Endothelial cell of umbilical vein (primary cell): ENCODE measurements at regions not wholly inside any gene's neighbourhood (a gene's known extent, or its start where the extent isn't known, plus 50 kb on each side); places are given as distances from the start of the nearest gene placed in this dataset.

Experiments
- BruUV-seq: library from RNA; stranded (reverse); fragments of 400-500 nt; replicated peaks from 2 replicates; lab custom pipeline; 2021; lab: Mats Ljungman, UMichigan
- CTCF ChIA-PET: fragments of 300-600, 350-600 bp; sonication (Branson Sonifier 250); formaldehyde crosslinking; loops from one replicate; lab custom pipeline; 2021; ENCODE audit warnings: antibody characterized with exemption, inconsistent platforms; lab: Charles Lee
- POLR2A ChIA-PET: fragments of 300-600, 350-600 bp; sonication (Branson Sonifier 250); formaldehyde crosslinking; loops from one replicate; lab custom pipeline; 2021; ENCODE audit warnings: antibody characterized with exemption, inconsistent platforms; lab: Charles Lee
- DNase-seq: peaks from one replicate; pipeline ENCODE4 v3.0.0-alpha.2; 2011; ENCODE audit warnings: low read depth, low spot score
- FAIRE-seq: peaks from 2 replicates; lab custom pipeline; 2011; peaks lifted over from hg19 to GRCh38; lab: Jason Lieb, UNC
- H2AFZ ChIP-seq: 2 replicates; pipeline ENCODE4 v1.6.0; 2012; ENCODE audit warnings: low read depth, low read length, control low read depth, inconsistent platforms
- H3K27ac ChIP-seq: 2 replicates; pipeline ENCODE4 v1.5.1; 2011; ENCODE audit warnings: low read depth, mild to moderate bottlenecking, control low read depth, low read length, moderate library complexity; ENCODE audit not compliant: insufficient read depth
- H3K27me3 ChIP-seq, 2 experiments: 2 replicates each; pipeline versions ENCODE4 v1.6.0 to v1.6.1; 2011; ENCODE audit warnings: low read length in 2 of 2, mixed read lengths in 1 of 2; ENCODE audit not compliant: control insufficient read depth in 2 of 2, insufficient read depth in 2 of 2
- H3K36me3 ChIP-seq, 2 experiments: 2 replicates in 1 of 2; 3 replicates in 1 of 2; pipeline ENCODE4 v1.5.1; 2011; ENCODE audit warnings: low read length in 2 of 2, mild to moderate bottlenecking in 1 of 2, moderate library complexity in 1 of 2; ENCODE audit not compliant: control insufficient read depth in 2 of 2, insufficient read depth in 2 of 2; ENCODE audit errors: extremely low read depth in 1 of 2
- H3K4me1 ChIP-seq: 3 replicates; pipeline ENCODE4 v1.5.1; 2011; ENCODE audit warnings: mild to moderate bottlenecking, low read length; ENCODE audit not compliant: control insufficient read depth, insufficient read depth; ENCODE audit errors: extremely low read depth
- H3K4me2 ChIP-seq: 2 replicates; pipeline ENCODE4 v1.6.1; 2011; ENCODE audit warnings: low read length, control low read depth, mixed read lengths; ENCODE audit not compliant: insufficient read depth
- H3K4me3 ChIP-seq, 3 experiments: fragments of 200-600 bp in 1 of 3; sonication (generic), shearing (Covaris generic) in 1 of 3; replicated peaks in 1 of 3; 2 replicates each; pipeline ENCODE4 v1.5.1; 2011 to 2016; ENCODE audit warnings: control low read depth in 3 of 3, low read length in 3 of 3, mild to moderate bottlenecking in 2 of 3, inconsistent platforms in 1 of 3, low read depth in 1 of 3, moderate library complexity in 1 of 3; ENCODE audit not compliant: insufficient read depth in 1 of 3
- H3K79me2 ChIP-seq: 2 replicates; pipeline ENCODE4 v1.6.0; 2012; ENCODE audit warnings: low read length, inconsistent platforms; ENCODE audit not compliant: control insufficient read depth, insufficient read depth
- H3K9ac ChIP-seq: replicated peaks from 2 replicates; pipeline ENCODE3; 2011; ENCODE audit warnings: low read length, control low read depth; ENCODE audit not compliant: insufficient read depth; ENCODE audit errors: extremely low read depth
- H3K9me1 ChIP-seq: replicated peaks from 3 replicates; pipeline ENCODE4 v1.6.0; 2011; ENCODE audit warnings: mild to moderate bottlenecking, low read length; ENCODE audit not compliant: control insufficient read depth, insufficient read depth; ENCODE audit errors: extremely low read depth
- H3K9me3 ChIP-seq: replicated peaks from 2 replicates; pipeline ENCODE4 v1.5.1; 2012; ENCODE audit warnings: low read length, inconsistent platforms; ENCODE audit not compliant: control insufficient read depth, insufficient read depth
- H4K20me1 ChIP-seq: replicated peaks from 2 replicates; pipeline ENCODE3; 2011; ENCODE audit warnings: mild to moderate bottlenecking, low read length; ENCODE audit not compliant: control insufficient read depth, insufficient read depth; ENCODE audit errors: extremely low read depth
- CTCF ChIP-seq, 2 donors: IDR thresholded peaks; 1 replicate in 1 of 2; 2 replicates in 1 of 2; pipeline ENCODE4 v1.5.1; 2011; ENCODE audit warnings: low read length in 2 of 2, mild to moderate bottlenecking in 2 of 2, moderate library complexity in 2 of 2, control low read depth in 1 of 2, inconsistent platforms in 1 of 2, low read depth in 1 of 2; ENCODE audit not compliant: insufficient read depth in 1 of 2; ENCODE audit errors: extremely low read depth in 1 of 2
- EZH2 ChIP-seq: IDR thresholded peaks from 2 replicates; pipeline ENCODE4 v1.6.1; 2012; ENCODE audit warnings: borderline replicate concordance, low read depth, mild to moderate bottlenecking, moderate library complexity, low read length, inconsistent platforms; ENCODE audit not compliant: severe bottlenecking
- FOS ChIP-seq: IDR thresholded peaks from 2 replicates; pipeline ENCODE4 v1.6.1; 2011; ENCODE audit warnings: mild to moderate bottlenecking, low read length, moderate library complexity, borderline replicate concordance; ENCODE audit not compliant: insufficient read depth
- GATA2 ChIP-seq: IDR thresholded peaks from 2 replicates; pipeline ENCODE4 v1.7.0; 2011; ENCODE audit warnings: low read depth, mild to moderate bottlenecking, moderate library complexity, mixed read lengths, low read length; ENCODE audit not compliant: insufficient read length, insufficient read depth
- JUN ChIP-seq: IDR thresholded peaks from 2 replicates; pipeline ENCODE4 v1.6.1; 2011; ENCODE audit warnings: borderline replicate concordance, low read depth; ENCODE audit not compliant: insufficient read length, insufficient read depth
- MAX ChIP-seq: IDR thresholded peaks from 2 replicates; pipeline ENCODE4 v1.6.1; 2011; ENCODE audit not compliant: insufficient read depth, insufficient read length
- MYC ChIP-seq: IDR thresholded peaks from one replicate; pipeline ENCODE4 v1.6.1; 2011; ENCODE audit warnings: mild to moderate bottlenecking, low read depth, low read length
- POLR2A ChIP-seq: IDR thresholded peaks from 2 replicates; pipeline ENCODE4 v1.6.1; 2012; ENCODE audit warnings: low read depth, mild to moderate bottlenecking, control low read depth, low read length
- POLR2AphosphoS5 ChIP-seq: IDR thresholded peaks from 2 replicates; pipeline ENCODE4 v1.6.1; 2012; ENCODE audit warnings: low read depth, mild to moderate bottlenecking, control low read depth, low read length, moderate library complexity; ENCODE audit not compliant: insufficient read depth
- dilution Hi-C: fragments of 300-500 bp; cut with MboI; formaldehyde crosslinking; loops from one replicate; pipeline ENCODE4 v1.15.0; 2019; ENCODE audit warnings: low sequenced_read_pairs; ENCODE audit not compliant: extremely low pct_ligation_motif_present
- intact Hi-C: fragments of 100-400 bp; cut with micrococcal nuclease; formaldehyde crosslinking; loops from one replicate; pipeline ENCODE4 v1.10.0; 2022

GRCh38 chr4:120491481-120491880, 424.8 kb upstream of the MAD2L1 start:
- no peaks in the 10 kb centered on the region for H3K36me3 ChIP-seq
- no peak overlapping the region for H3K4me2 ChIP-seq
- H3K9me1 ChIP-seq, result no peaks in the 10 kb centered on the region
- dilution Hi-C loops (no loop called here), intact Hi-C loops (no loop called here)
- no peak overlapping the region for H3K27ac ChIP-seq
- no peak overlapping the region for H2AFZ ChIP-seq
- ChIA-PET POLR2A (no interaction called here), CTCF (no interaction called here)
- TF ChIP-seq FOS (no peak), MYC (no peak), EZH2 (no peak), MAX (no peak), POLR2AphosphoS5 (no peak), CTCF (IDR thresholded peaks at IDR 0.05; ENCODE audit: extremely low read depth in 1 of 2, insufficient read depth in 1 of 2, low read depth in 1 of 2, low read length in 2 of 2) (no peak), GATA2 (no peak), POLR2A (no peak), JUN (no peak)
- no peaks in the 10 kb centered on the region for H3K79me2 ChIP-seq
- DNase-seq (no peak), FAIRE-seq (no peak)
- BruUV-seq, result no TSS peak
- no peaks in the 10 kb centered on the region for H4K20me1 ChIP-seq
- H3K9me3 ChIP-seq, result no peaks in the 10 kb centered on the region
- H3K4me1 ChIP-seq, result no peaks in the 10 kb centered on the region
- no peak overlapping the region for H3K4me3 ChIP-seq
- no peak overlapping the region for H3K9ac ChIP-seq
- H3K27me3 ChIP-seq, result no peaks in the 10 kb centered on the region
